ENCODE measurements at regions not wholly inside any gene's neighbourhood (a gene's known extent, or its start where the extent isn't known, plus 50 kb on each side); places are given as distances from the start of the nearest gene placed in this dataset.
A peak's percentile ranks its signal among the peaks of the same experiment; 100 is the strongest.
"Not testable (repeated sequence)": the region's sequence is repeated elsewhere in the genome, so short reads cannot be mapped to it uniquely, and the experiment has no call there.

- no peak for DNase-seq
Measured at GRCh38 chr2:17257189-17257909, 260.9 kb downstream of the RAD51AP2 start.

GRCh38 chr2:17255071-17255470, 263.2 kb downstream of the RAD51AP2 start:
- no peak for DNase-seq

GRCh38 chr2:17254421-17254820, 263.8 kb downstream of the RAD51AP2 start:
- DNase-seq = no peak

- no peak for DNase-seq
Measured at GRCh38 chr2:17252258-17252657, 266.0 kb downstream of the RAD51AP2 start.

- DNase-seq = peak in 1 of 51 donors; percentile 1
Measured at GRCh38 chr2:17251171-17251570, 267.1 kb downstream of the RAD51AP2 start.

GRCh38 chr2:17249249-17249648, 269.0 kb downstream of the RAD51AP2 start:
- DNase-seq = no peak

GRCh38 chr2:17245906-17246305, 272.3 kb downstream of the RAD51AP2 start:
- no peak for DNase-seq

GRCh38 chr2:17242813-17243485, 275.3 kb downstream of the RAD51AP2 start:
- DNase-seq = no peak

- no peak for DNase-seq
Measured at GRCh38 chr2:17239550-17239949, 278.7 kb downstream of the RAD51AP2 start.

GRCh38 chr2:17235167-17235566, 283.1 kb downstream of the RAD51AP2 start:
- no peak for DNase-seq

- DNase-seq = no peak
Measured at GRCh38 chr2:17232776-17233556, 285.3 kb downstream of the RAD51AP2 start.

- DNase-seq = no peak
Measured at GRCh38 chr2:17231394-17231965, 286.8 kb downstream of the RAD51AP2 start.

- DNase-seq = no peak
Measured at GRCh38 chr2:17229414-17229813, 288.8 kb downstream of the RAD51AP2 start.

- no peak for DNase-seq
Measured at GRCh38 chr2:17228461-17228860, 289.8 kb downstream of the RAD51AP2 start.

- DNase-seq = no peak
Measured at GRCh38 chr2:17227856-17228255, 290.4 kb downstream of the RAD51AP2 start.

- DNase-seq = no peak
Measured at GRCh38 chr2:17226941-17227490, 291.2 kb downstream of the RAD51AP2 start.

- no peak for DNase-seq
Measured at GRCh38 chr2:17223211-17223610, 295.0 kb downstream of the RAD51AP2 start.

GRCh38 chr2:17208511-17208910, 309.7 kb downstream of the RAD51AP2 start:
- DNase-seq = no peak

- no peak for DNase-seq
Measured at GRCh38 chr2:17206771-17207170, 311.5 kb downstream of the RAD51AP2 start.

GRCh38 chr2:17204214-17204613, 314.0 kb downstream of the RAD51AP2 start:
- not testable (repeated sequence) for DNase-seq

- DNase-seq = not testable (repeated sequence)
Measured at GRCh38 chr2:17202628-17203027, 315.6 kb downstream of the RAD51AP2 start.

GRCh38 chr2:17199741-17200140, 318.5 kb downstream of the RAD51AP2 start:
- DNase-seq = no peak
